GM23338 (cell line): ENCODE measurements at regions not wholly inside any gene's neighbourhood (a gene's known extent, or its start where the extent isn't known, plus 50 kb on each side); places are given as distances from the start of the nearest gene placed in this dataset.

Experiments used
- ATAC-seq: fragments of 200-7000 bp; cut with Tn5 transposase; 3 replicates; pipeline ENCODE4 v1.9.1; 2020
- DNase-seq: peaks from one replicate; pipeline ENCODE4 v3.0.0-alpha.2; 2015; ENCODE audit warnings: low spot score
- H2AFZ ChIP-seq: fragments of 200-600 bp; sonication (generic); 2 replicates; pipeline ENCODE4 v1.8.0; 2016; ENCODE audit warnings: antibody characterized with exemption, mild to moderate bottlenecking, moderate library complexity
- H3F3A ChIP-seq: fragments of 200-600 bp; sonication (generic); replicated peaks from 2 replicates; pipeline ENCODE4 v1.8.0; 2017; ENCODE audit warnings: antibody characterized with exemption, mixed run types, low read depth
- H3K27ac ChIP-seq: fragments of 200-600 bp; sonication (generic); 2 replicates; pipeline ENCODE4 v1.6.1; 2016; ENCODE audit warnings: low read depth
- H3K27me3 ChIP-seq: fragments of 200-600 bp; sonication (generic); 2 replicates; pipeline ENCODE4 v1.8.0; 2016; ENCODE audit warnings: mild to moderate bottlenecking, mixed run types, moderate library complexity; ENCODE audit not compliant: insufficient read depth
- H3K36me3 ChIP-seq: fragments of 200-600 bp; sonication (generic); 2 replicates; pipeline ENCODE4 v1.8.0; 2016; ENCODE audit warnings: mild to moderate bottlenecking; ENCODE audit not compliant: insufficient read depth
- H3K4me1 ChIP-seq: fragments of 200-600 bp; sonication (generic); 2 replicates; pipeline ENCODE4 v1.8.0; 2016; ENCODE audit warnings: mild to moderate bottlenecking, moderate library complexity; ENCODE audit not compliant: insufficient read depth
- H3K4me2 ChIP-seq: fragments of 200-600 bp; sonication (generic); 2 replicates; pipeline ENCODE4 v1.7.1; 2017; ENCODE audit warnings: mixed run types
- H3K4me3 ChIP-seq: fragments of 200-600 bp; sonication (generic); 2 replicates; pipeline ENCODE4 v1.6.1; 2016; ENCODE audit warnings: mixed run types
- H3K79me2 ChIP-seq: fragments of 200-600 bp; sonication (generic); replicated peaks from 2 replicates; pipeline ENCODE4 v1.8.0; 2017; ENCODE audit warnings: mild to moderate bottlenecking; ENCODE audit not compliant: insufficient read depth
- H3K9me2 ChIP-seq: fragments of 200-600 bp; sonication (generic); 2 replicates; pipeline ENCODE4 v1.8.0; 2017; ENCODE audit not compliant: insufficient read depth
- H4K20me1 ChIP-seq: fragments of 200-600 bp; sonication (generic); replicated peaks from 2 replicates; pipeline ENCODE4 v1.8.0; 2017; ENCODE audit warnings: mild to moderate bottlenecking; ENCODE audit not compliant: insufficient read depth
- H3K27ac Mint-ChIP-seq: 2 replicates; pipeline ENCODE4 v1.8.0; 2020; ENCODE audit warnings: inconsistent platforms, mild to moderate bottlenecking, moderate library complexity, mixed read lengths
- H3K27me3 Mint-ChIP-seq: 3 replicates; pipeline ENCODE4 v1.8.0; 2022; ENCODE audit warnings: low read depth, mild to moderate bottlenecking, moderate library complexity, mixed read lengths, inconsistent platforms; ENCODE audit not compliant: insufficient read depth, poor library complexity
- H3K36me3 Mint-ChIP-seq: 3 replicates; pipeline ENCODE4 v1.8.0; 2021; ENCODE audit warnings: low read depth, mild to moderate bottlenecking, inconsistent platforms, moderate library complexity, mixed read lengths
- H3K4me1 Mint-ChIP-seq: 3 replicates; pipeline ENCODE4 v1.8.0; 2020; ENCODE audit warnings: mild to moderate bottlenecking, inconsistent platforms, mixed read lengths
- H3K4me3 Mint-ChIP-seq: 3 replicates; pipeline ENCODE4 v1.8.0; 2021; ENCODE audit warnings: moderate library complexity, mild to moderate bottlenecking, inconsistent platforms, mixed read lengths
- H3K9me3 Mint-ChIP-seq: 3 replicates; pipeline ENCODE4 v1.8.0; 2020; ENCODE audit warnings: moderate library complexity, mild to moderate bottlenecking, inconsistent platforms, mixed read lengths
- CTCF ChIP-seq, 2 experiments: fragments of 200-600 bp in 1 of 2; sonication (generic) in 1 of 2; conservative IDR thresholded peaks; 2 replicates each; pipeline versions ENCODE4 v1.5.1 to v1.6.1; 2016 to 2017; ENCODE audit warnings: antibody characterized with exemption in 2 of 2, low read depth in 2 of 2, mild to moderate bottlenecking in 2 of 2, moderate library complexity in 1 of 2
- ETS1 ChIP-seq: IDR thresholded peaks from 2 replicates; pipeline ENCODE4 v1.6.1; 2016; ENCODE audit warnings: antibody characterized with exemption
- EZH2 ChIP-seq: fragments of 200-600 bp; sonication (generic); IDR thresholded peaks from one replicate; pipeline ENCODE4 v1.8.0; 2017; ENCODE audit warnings: antibody characterized with exemption, mild to moderate bottlenecking, low read depth; ENCODE audit not compliant: unreplicated experiment
- EZH2phosphoT487 ChIP-seq: fragments of 200-600 bp; sonication (generic); IDR thresholded peaks from one replicate; pipeline ENCODE4 v1.8.1; 2018; ENCODE audit warnings: antibody characterized with exemption; ENCODE audit not compliant: unreplicated experiment
- JUNB ChIP-seq: IDR thresholded peaks from one replicate; pipeline ENCODE4 v1.6.1; 2016; ENCODE audit warnings: antibody characterized with exemption; ENCODE audit not compliant: unreplicated experiment
- NANOG ChIP-seq: IDR thresholded peaks from 2 replicates; pipeline ENCODE4 v1.6.1; 2016; ENCODE audit warnings: antibody characterized with exemption, borderline replicate concordance
- POLR2AphosphoS5 ChIP-seq: IDR thresholded peaks from 2 replicates; pipeline ENCODE4 v1.6.1; 2016; ENCODE audit warnings: antibody characterized with exemption, low read depth
- ZNF331 ChIP-seq: fragments of 250-450 bp; sonication (Bioruptor Pico); IDR thresholded peaks from 2 replicates; pipeline ENCODE4 v1.5.0; 2020; ENCODE audit warnings: low read depth, mild to moderate bottlenecking, moderate library complexity

- peaks cover 3% of the 10 kb centered on the region; the same call in 1 of the 2 replicates for H3K9me2 ChIP-seq
- Mint-ChIP-seq H3K4me3 (no peak overlapping the region), H3K9me3 (no peaks in the 10 kb centered on the region; the same call in 1 of the 3 replicates), H3K27ac (no peak overlapping the region), H3K36me3 (no peaks in the 10 kb centered on the region), H3K4me1 (no peaks in the 10 kb centered on the region), H3K27me3 (no peaks in the 10 kb centered on the region)
- no peaks in the 10 kb centered on the region for H4K20me1 ChIP-seq
- no peak overlapping the region for H3K27ac ChIP-seq
- no peak overlapping the region for H3K4me3 ChIP-seq
- H3F3A ChIP-seq: no peaks in the 10 kb centered on the region
- H2AFZ ChIP-seq: no peak overlapping the region
- no peaks in the 10 kb centered on the region for H3K79me2 ChIP-seq
- no peak overlapping the region for H3K4me2 ChIP-seq
- H3K4me1 ChIP-seq: no peaks in the 10 kb centered on the region
- no peak for TF ChIP-seq ZNF331 (CRISPR knock-in tag)
- no peak for TF ChIP-seq NANOG
- no peak for TF ChIP-seq CTCF (conservative IDR thresholded peaks at IDR 0.05; ENCODE audit: low read depth in 2 of 2)
- TF ChIP-seq EZH2: no peak
- TF ChIP-seq JUNB: no peak
- TF ChIP-seq ETS1: no peak
- DNase-seq (no peak), ATAC-seq (no peak)
- H3K27me3 ChIP-seq: no peaks in the 10 kb centered on the region
- no peaks in the 10 kb centered on the region for H3K36me3 ChIP-seq
These were observed 74.3 kb upstream of the MOCS2 start for GRCh38 chr5:53183880-53184279.

GRCh38 chr5:53191548-53192165, 82.1 kb upstream of the MOCS2 start:
- no peak for DNase-seq
- H2AFZ ChIP-seq: no peak overlapping the region
- H4K20me1 ChIP-seq: no peaks in the 10 kb centered on the region
- peaks cover 6% of the 10 kb centered on the region; the same call in 2 of the 3 replicates for H3K36me3 Mint-ChIP-seq
- H3K4me1 Mint-ChIP-seq: peaks cover 5% of the 10 kb centered on the region; the same call in 2 of the 3 replicates
- H3K27ac Mint-ChIP-seq: no peak overlapping the region
- no peak overlapping the region for H3K27ac ChIP-seq
- peaks cover 24% of the 10 kb centered on the region for H3K9me3 Mint-ChIP-seq
- H3K4me2 ChIP-seq: no peak overlapping the region
- no peak overlapping the region for H3K4me3 Mint-ChIP-seq
- no peak overlapping the region for H3K4me3 ChIP-seq
- H3K27me3 ChIP-seq: no peaks in the 10 kb centered on the region
- no peak for ATAC-seq
- H3K4me1 ChIP-seq: no peaks in the 10 kb centered on the region
- H3F3A ChIP-seq: no peaks in the 10 kb centered on the region
- peaks cover 17% of the 10 kb centered on the region; the same call in 1 of the 2 replicates for H3K9me2 ChIP-seq
- peaks cover 3% of the 10 kb centered on the region for H3K27me3 Mint-ChIP-seq
- H3K36me3 ChIP-seq: 0 out of 2 replicates have a peak, but pooled peaks cover 4% of the 10 kb centered on the region
- H3K79me2 ChIP-seq: no peaks in the 10 kb centered on the region
- no peak for TF ChIP-seq JUNB
- no peak for TF ChIP-seq POLR2AphosphoS5
- TF ChIP-seq ZNF331 (CRISPR knock-in tag): no peak
- TF ChIP-seq CTCF (conservative IDR thresholded peaks at IDR 0.05; ENCODE audit: low read depth in 2 of 2): no peak
- TF ChIP-seq EZH2phosphoT487: no peak
- no peak for TF ChIP-seq ETS1
